Mucosa of descending colon (tissue), 3 donors: ENCODE measurements at regions not wholly inside any gene's neighbourhood (a gene's known extent, or its start where the extent isn't known, plus 50 kb on each side); places are given as distances from the start of the nearest gene placed in this dataset.

Experiments
- ATAC-seq: fragments of 200-7000 bp; cut with Tn5 transposase; one replicate; pipeline ENCODE4 v1.9.1; 2020; ENCODE audit warnings: mild to moderate bottlenecking, moderate library complexity
- DNase-seq, 3 donors: peaks; one replicate each; pipeline ENCODE4 v3.0.0-alpha.2; 2020
- H3K36me3 ChIP-seq: fragments of 200-600 bp; one replicate; pipeline ENCODE4 v1.8.0; 2021; ENCODE audit warnings: low read depth, mild to moderate bottlenecking
- H3K4me1 ChIP-seq: fragments of 200-600 bp; one replicate; pipeline ENCODE4 v1.8.0; 2021; ENCODE audit warnings: low read depth, mild to moderate bottlenecking
- H3K4me3 ChIP-seq: fragments of 200-600 bp; one replicate; pipeline ENCODE4 v1.8.0; 2021; ENCODE audit warnings: mild to moderate bottlenecking
- H3K9me3 ChIP-seq: fragments of 200-600 bp; one replicate; pipeline ENCODE4 v1.8.0; 2021; ENCODE audit warnings: mild to moderate bottlenecking
- CTCF ChIP-seq: fragments of 200-600 bp; IDR thresholded peaks from one replicate; pipeline ENCODE4 v1.8.0; 2022; ENCODE audit warnings: antibody characterized with exemption, mild to moderate bottlenecking
- intact Hi-C, 2 donors: fragments of 100-400 bp; cut with DNase I in 1 of 2; cut with micrococcal nuclease in 1 of 2; formaldehyde crosslinking; loops; one replicate each; pipeline versions ENCODE4 v1.11.0 to v1.11.1; 2022; cut with DNase I, micrococcal nuclease
- donor health status: DM: no; HTN: no; CAD: no; lungs with moderate emphysema.
- donor health status: DM: no; HTN: no; CAD: no.
- donor health status: DM: no; HTN: yes; CAD: no.

- TF ChIP-seq CTCF: no peak
- Histone ChIP-seq H3K9me3 (no peaks in the 10 kb centered on the region), H3K4me1 (no peaks in the 10 kb centered on the region), H3K4me3 (no peak overlapping the region), H3K36me3 (no peaks in the 10 kb centered on the region)
- ATAC-seq (no peak), DNase-seq (no peak)
- intact Hi-C loops: no loop called here
These were observed 200.0 kb upstream of the ARHGAP24 start for GRCh38 chr4:85274955-85275354.

GRCh38 chr4:85280963-85281362 lies 194.0 kb upstream of the ARHGAP24 start:
- intact Hi-C loops: no loop called here
- DNase-seq (no peak), ATAC-seq (no peak)

GRCh38 chr4:85291226-85291625 lies 183.7 kb upstream of the ARHGAP24 start:
- H3K4me3 ChIP-seq: no peak overlapping the region
- no peaks in the 10 kb centered on the region for H3K4me1 ChIP-seq
- no peak for DNase-seq
- intact Hi-C loops: no loop called here
- no peaks in the 10 kb centered on the region for H3K9me3 ChIP-seq
- ATAC-seq: no peak
- H3K36me3 ChIP-seq: no peaks in the 10 kb centered on the region
- no peak for TF ChIP-seq CTCF

More at GRCh38 chr4:85280963-85281362, 194.0 kb upstream of the ARHGAP24 start:
- Histone ChIP-seq H3K9me3 (no peaks in the 10 kb centered on the region), H3K4me3 (no peak overlapping the region), H3K36me3 (no peaks in the 10 kb centered on the region), H3K4me1 (no peaks in the 10 kb centered on the region)
- TF ChIP-seq CTCF: no peak

- Histone ChIP-seq H3K36me3 (no peaks in the 10 kb centered on the region), H3K9me3 (no peaks in the 10 kb centered on the region), H3K4me1 (no peaks in the 10 kb centered on the region), H3K4me3 (no peak overlapping the region)
- DNase-seq: no peak
- intact Hi-C loops: no loop called here
- ATAC-seq: peak; percentile 59
- no peak for TF ChIP-seq CTCF
These were observed 176.9 kb upstream of the ARHGAP24 start for GRCh38 chr4:85298037-85298436.

GRCh38 chr4:85302193-85302736 lies 172.7 kb upstream of the ARHGAP24 start:
- intact Hi-C loops: no loop called here
- Histone ChIP-seq H3K4me1 (no peaks in the 10 kb centered on the region), H3K4me3 (no peak overlapping the region), H3K9me3 (no peaks in the 10 kb centered on the region), H3K36me3 (no peaks in the 10 kb centered on the region)
- DNase-seq (no peak), ATAC-seq (no peak)
- TF ChIP-seq CTCF: no peak

GRCh38 chr4:85302756-85303155 lies 172.2 kb upstream of the ARHGAP24 start:
- ATAC-seq: no peak
- Histone ChIP-seq H3K36me3 (no peaks in the 10 kb centered on the region), H3K9me3 (no peaks in the 10 kb centered on the region), H3K4me3 (no peak overlapping the region), H3K4me1 (no peaks in the 10 kb centered on the region)
- no peak for TF ChIP-seq CTCF
- intact Hi-C loops: no loop called here
- no peak for DNase-seq
